ENCODE measurements at regions not wholly inside any gene's neighbourhood (a gene's known extent, or its start where the extent isn't known, plus 50 kb on each side); places are given as distances from the start of the nearest gene placed in this dataset.

DNA sequence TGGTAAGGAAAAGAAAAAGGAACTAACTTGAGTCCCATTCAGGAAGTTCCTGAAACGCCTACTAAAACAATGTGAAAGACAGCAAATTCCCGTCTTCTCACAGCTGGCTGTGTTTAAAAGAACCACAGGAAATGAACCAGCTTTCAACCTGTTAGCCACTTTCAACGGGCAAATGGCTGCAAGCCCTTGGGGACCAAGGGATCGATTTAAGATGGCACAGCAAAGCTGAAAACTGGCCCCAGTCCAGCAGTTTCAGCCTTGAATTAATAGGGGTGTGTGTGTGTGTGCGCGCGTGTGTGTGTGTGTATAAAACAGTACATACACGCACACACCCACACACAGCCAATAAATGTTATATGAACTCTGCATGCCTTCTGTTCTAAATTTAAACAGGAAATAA, 168.7 kb upstream of the TMCO5A start:
- H3K27me3 ChIP-seq (ENCODE audit: control insufficient read depth in 1 of 2, insufficient read depth in 1 of 2, low read length in 2 of 2): no peaks in the 10 kb centered on the region
- no peak overlapping the region for H2AFZ ChIP-seq (ENCODE audit: low read depth, low read length)
- H3K4me3 ChIP-seq (ENCODE audit: insufficient read depth in 1 of 2, low read depth in 1 of 2, low read length in 2 of 2): no peak overlapping the region
- H4K8ac ChIP-seq (ENCODE audit: low read length): no peak overlapping the region
- no peak overlapping the region for H3K9ac ChIP-seq (ENCODE audit: low read length)
- peak overlapping the region in 1 of 2 experiments; percentile 62 for H3K14ac ChIP-seq (ENCODE audit: low read length in 2 of 2)
- H3K23ac ChIP-seq (ENCODE audit: low read length in 2 of 2): no peak overlapping the region
- H3K79me1 ChIP-seq (replicated peaks; ENCODE audit: low read length, poor library complexity, severe bottlenecking): no peaks in the 10 kb centered on the region
- H3K4ac ChIP-seq (ENCODE audit: low read depth in 1 of 2, low read length in 2 of 2): no peak overlapping the region
- peaks cover 2% of the 10 kb centered on the region for H3K4me1 ChIP-seq (ENCODE audit: control insufficient read depth, insufficient read depth, low read depth, low read length)
- no peak overlapping the region for H4K91ac ChIP-seq (ENCODE audit: low read length)
- no peak overlapping the region for H3K18ac ChIP-seq (ENCODE audit: low read depth in 1 of 2, low read length in 2 of 2)
- DNase-seq: no peak
- no peak overlapping the region for H2BK15ac ChIP-seq (ENCODE audit: low read depth, poor library complexity, severe bottlenecking)
- H3K27ac ChIP-seq (ENCODE audit: low read length, poor library complexity, severe bottlenecking): peak overlapping the region; percentile 21
- 74% methylated on average over 4 of the region's 8 CpGs for WGBS
- no peak overlapping the region for H2BK5ac ChIP-seq (ENCODE audit: low read depth, low read length, poor library complexity, severe bottlenecking)
- H3K36me3 ChIP-seq (ENCODE audit: control insufficient read depth in 1 of 2, insufficient read depth in 2 of 2, low read depth in 1 of 2, low read length in 2 of 2): no peaks in the 10 kb centered on the region
- no peak overlapping the region for H3K4me2 ChIP-seq (ENCODE audit: low read length, poor library complexity, severe bottlenecking)
- H2BK120ac ChIP-seq (ENCODE audit: low read depth, low read length): no peak overlapping the region
- no peaks in the 10 kb centered on the region for H3K9me3 ChIP-seq (ENCODE audit: control insufficient read depth, low read length)
- H2AK5ac ChIP-seq (ENCODE audit: low read length, severe bottlenecking): no peak overlapping the region
- H2BK12ac ChIP-seq (ENCODE audit: low read length in 2 of 2): no peak overlapping the region

- Histone ChIP-seq H3K4me3 (ENCODE audit: insufficient read depth in 1 of 2, low read depth in 1 of 2, low read length in 2 of 2) (no peak overlapping the region), H3K4me2 (ENCODE audit: low read length, poor library complexity, severe bottlenecking) (no peak overlapping the region), H4K91ac (ENCODE audit: low read length) (no peak overlapping the region), H3K79me1 (replicated peaks; ENCODE audit: low read length, poor library complexity, severe bottlenecking) (no peaks in the 10 kb centered on the region), H3K9me3 (ENCODE audit: control insufficient read depth, low read length) (no peaks in the 10 kb centered on the region), H3K4ac (ENCODE audit: low read depth in 1 of 2, low read length in 2 of 2) (no peak overlapping the region), H3K14ac (ENCODE audit: low read length in 2 of 2) (no peak overlapping the region), H3K23ac (ENCODE audit: low read length in 2 of 2) (no peak overlapping the region), H3K18ac (ENCODE audit: low read depth in 1 of 2, low read length in 2 of 2) (no peak overlapping the region), H2BK5ac (ENCODE audit: low read depth, low read length, poor library complexity, severe bottlenecking) (no peak overlapping the region), H3K9ac (ENCODE audit: low read length) (no peak overlapping the region), H2BK15ac (ENCODE audit: low read depth, poor library complexity, severe bottlenecking) (no peak overlapping the region), H3K27ac (ENCODE audit: low read length, poor library complexity, severe bottlenecking) (no peak overlapping the region), H3K27me3 (ENCODE audit: control insufficient read depth in 1 of 2, insufficient read depth in 1 of 2, low read length in 2 of 2) (no peaks in the 10 kb centered on the region), H2AFZ (ENCODE audit: low read depth, low read length) (no peak overlapping the region), H3K36me3 (ENCODE audit: control insufficient read depth in 1 of 2, insufficient read depth in 2 of 2, low read depth in 1 of 2, low read length in 2 of 2) (no peaks in the 10 kb centered on the region), H4K8ac (ENCODE audit: low read length) (no peak overlapping the region), H2BK120ac (ENCODE audit: low read depth, low read length) (no peak overlapping the region), H2BK12ac (ENCODE audit: low read length in 2 of 2) (no peak overlapping the region), H2AK5ac (ENCODE audit: low read length, severe bottlenecking) (no peak overlapping the region), H3K4me1 (ENCODE audit: control insufficient read depth, insufficient read depth, low read depth, low read length) (peaks cover 2% of the 10 kb centered on the region)
- no peak for DNase-seq
- 93% methylated on average over 8 of the region's 10 CpGs for WGBS
These were observed 166.5 kb upstream of the TMCO5A start for GRCh38 chr15:37767841-37768455.

DNA sequence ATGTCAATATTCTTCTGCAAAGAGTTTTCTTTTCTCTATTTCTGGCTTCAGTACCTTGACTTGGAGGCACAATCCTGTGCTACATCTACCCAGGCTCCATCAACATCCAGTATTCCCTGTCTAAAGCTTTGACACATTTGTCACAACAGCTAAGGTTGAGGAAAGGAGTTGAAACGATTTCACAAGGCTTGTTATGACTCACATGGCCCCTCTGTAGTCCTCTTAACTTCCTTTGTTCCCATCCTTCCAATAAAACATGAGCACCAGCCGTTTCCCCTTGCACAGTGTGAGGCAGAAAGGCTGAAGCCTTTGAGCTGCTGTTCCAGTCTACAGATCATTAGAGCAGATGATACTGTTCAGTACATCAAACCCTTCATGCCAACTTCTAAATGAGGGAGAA, 163.0 kb upstream of the TMCO5A start:
- Histone ChIP-seq H3K4me1 (ENCODE audit: control insufficient read depth, insufficient read depth, low read depth, low read length) (no peaks in the 10 kb centered on the region), H3K4me2 (ENCODE audit: low read length, poor library complexity, severe bottlenecking) (no peak overlapping the region)

DNA sequence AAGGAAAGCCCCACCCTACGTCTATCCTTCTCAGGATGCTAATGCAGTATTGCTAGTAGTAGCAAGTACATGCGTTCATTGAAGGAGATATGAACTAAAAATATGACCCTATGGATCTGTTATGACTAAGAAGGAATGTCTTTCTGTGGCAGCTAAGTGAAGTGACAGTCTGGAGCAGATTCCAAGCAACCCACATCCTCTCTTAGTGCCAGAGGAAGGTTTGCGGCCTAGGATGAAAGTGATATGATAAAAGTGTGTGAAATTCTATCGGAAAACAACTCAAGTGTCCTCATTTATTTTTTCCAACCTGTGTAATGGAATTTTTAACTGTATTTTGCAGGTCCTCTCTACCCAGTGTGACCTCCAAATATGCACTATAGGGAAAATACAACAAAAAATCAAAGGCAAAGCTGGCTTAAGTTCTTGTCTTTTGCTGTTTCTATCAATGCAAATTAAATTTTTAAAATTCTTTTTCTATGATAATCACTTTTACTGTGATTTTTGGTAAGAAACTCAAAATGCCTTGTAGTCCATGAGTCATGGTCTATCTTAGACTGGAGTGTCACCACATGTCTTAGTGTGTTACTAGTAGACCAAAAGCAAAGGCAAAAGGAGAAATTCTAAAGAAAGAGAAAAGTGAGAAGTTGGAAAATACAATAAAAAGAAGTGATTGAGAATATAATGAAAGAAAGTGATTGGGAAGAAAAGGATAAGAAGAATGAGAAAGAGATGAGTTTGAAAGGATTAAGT, 161.2 kb upstream of the TMCO5A start:
- Histone ChIP-seq H3K27ac (ENCODE audit: low read length, poor library complexity, severe bottlenecking) (peak overlapping the region; percentile 53), H4K8ac (ENCODE audit: low read length) (no peak overlapping the region), H3K27me3 (ENCODE audit: control insufficient read depth in 1 of 2, insufficient read depth in 1 of 2, low read length in 2 of 2) (no peaks in the 10 kb centered on the region), H3K23ac (ENCODE audit: low read length in 2 of 2) (no peak overlapping the region), H3K36me3 (ENCODE audit: control insufficient read depth in 1 of 2, insufficient read depth in 2 of 2, low read depth in 1 of 2, low read length in 2 of 2) (no peaks in the 10 kb centered on the region), H2BK5ac (ENCODE audit: low read depth, low read length, poor library complexity, severe bottlenecking) (no peak overlapping the region), H3K18ac (ENCODE audit: low read depth in 1 of 2, low read length in 2 of 2) (no peak overlapping the region), H3K4ac (ENCODE audit: low read depth in 1 of 2, low read length in 2 of 2) (no peak overlapping the region), H2BK15ac (ENCODE audit: low read depth, poor library complexity, severe bottlenecking) (no peak overlapping the region), H3K4me2 (ENCODE audit: low read length, poor library complexity, severe bottlenecking) (no peak overlapping the region), H3K14ac (ENCODE audit: low read length in 2 of 2) (no peak overlapping the region), H2BK120ac (ENCODE audit: low read depth, low read length) (no peak overlapping the region), H2BK12ac (ENCODE audit: low read length in 2 of 2) (no peak overlapping the region), H2AFZ (ENCODE audit: low read depth, low read length) (no peak overlapping the region), H4K91ac (ENCODE audit: low read length) (no peak overlapping the region), H3K79me1 (replicated peaks; ENCODE audit: low read length, poor library complexity, severe bottlenecking) (no peaks in the 10 kb centered on the region), H3K4me3 (ENCODE audit: insufficient read depth in 1 of 2, low read depth in 1 of 2, low read length in 2 of 2) (no peak overlapping the region), H3K4me1 (ENCODE audit: control insufficient read depth, insufficient read depth, low read depth, low read length) (no peaks in the 10 kb centered on the region), H2AK5ac (ENCODE audit: low read length, severe bottlenecking) (no peak overlapping the region), H3K9me3 (ENCODE audit: control insufficient read depth, low read length) (no peaks in the 10 kb centered on the region), H3K9ac (ENCODE audit: low read length) (no peak overlapping the region)
- WGBS: 72% methylated on average over 2 of the region's 4 CpGs
- peak; percentile 65 for DNase-seq

More for the DNA sequence above, 163.0 kb upstream of the TMCO5A start:
- Histone ChIP-seq H3K27me3 (ENCODE audit: control insufficient read depth in 1 of 2, insufficient read depth in 1 of 2, low read length in 2 of 2) (no peaks in the 10 kb centered on the region), H2AFZ (ENCODE audit: low read depth, low read length) (peak overlapping the region; percentile 29), H3K9me3 (ENCODE audit: control insufficient read depth, low read length) (no peaks in the 10 kb centered on the region), H3K27ac (ENCODE audit: low read length, poor library complexity, severe bottlenecking) (no peak overlapping the region), H3K23ac (ENCODE audit: low read length in 2 of 2) (no peak overlapping the region), H2BK12ac (ENCODE audit: low read length in 2 of 2) (no peak overlapping the region), H3K79me1 (replicated peaks; ENCODE audit: low read length, poor library complexity, severe bottlenecking) (no peaks in the 10 kb centered on the region), H3K14ac (ENCODE audit: low read length in 2 of 2) (peak overlapping the region in 1 of 2 experiments; percentile 15), H2BK5ac (ENCODE audit: low read depth, low read length, poor library complexity, severe bottlenecking) (no peak overlapping the region), H4K91ac (ENCODE audit: low read length) (no peak overlapping the region), H2BK15ac (ENCODE audit: low read depth, poor library complexity, severe bottlenecking) (no peak overlapping the region), H3K4me3 (ENCODE audit: insufficient read depth in 1 of 2, low read depth in 1 of 2, low read length in 2 of 2) (no peak overlapping the region), H3K4ac (ENCODE audit: low read depth in 1 of 2, low read length in 2 of 2) (no peak overlapping the region), H2AK5ac (ENCODE audit: low read length, severe bottlenecking) (no peak overlapping the region), H3K18ac (ENCODE audit: low read depth in 1 of 2, low read length in 2 of 2) (no peak overlapping the region), H3K9ac (ENCODE audit: low read length) (no peak overlapping the region), H3K36me3 (ENCODE audit: control insufficient read depth in 1 of 2, insufficient read depth in 2 of 2, low read depth in 1 of 2, low read length in 2 of 2) (no peaks in the 10 kb centered on the region), H2BK120ac (ENCODE audit: low read depth, low read length) (no peak overlapping the region), H4K8ac (ENCODE audit: low read length) (no peak overlapping the region)
- peak; percentile 44 for DNase-seq
- 10% methylated on average over 2 of the region's 2 CpGs for WGBS

All from mesenchymal stem cell (in vitro differentiated cells and primary cell).